ENCODE measurements at regions not wholly inside any gene's neighbourhood (a gene's known extent, or its start where the extent isn't known, plus 50 kb on each side); places are given as distances from the start of the nearest gene placed in this dataset.

DNA sequence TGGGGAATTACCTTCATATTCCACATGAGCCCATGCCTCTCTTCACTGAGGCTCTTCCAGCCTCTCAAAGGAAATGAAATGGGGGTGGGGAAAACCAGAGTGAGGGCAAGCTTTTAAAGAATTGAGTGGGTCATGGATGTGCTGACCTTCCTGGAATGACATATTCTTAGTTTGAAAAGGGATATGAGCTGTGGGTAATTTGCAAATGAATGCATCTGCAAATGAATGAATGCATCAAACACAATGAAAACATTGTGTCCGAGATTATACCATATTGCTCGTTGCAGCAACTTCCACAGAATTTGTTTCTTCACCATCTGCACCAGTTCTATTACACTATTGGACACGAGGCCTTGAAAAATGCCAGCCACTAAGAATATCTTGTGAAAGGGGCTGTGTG, 198.6 kb upstream of the CDH6 start:
- WGBS, 2 donors: 45 to 49% methylated on average over 3 of the region's 3 CpGs
- no peak for TF ChIP-seq POLR2A (IDR thresholded peaks at IDR 0.05)
- TF ChIP-seq, protein P1, sequence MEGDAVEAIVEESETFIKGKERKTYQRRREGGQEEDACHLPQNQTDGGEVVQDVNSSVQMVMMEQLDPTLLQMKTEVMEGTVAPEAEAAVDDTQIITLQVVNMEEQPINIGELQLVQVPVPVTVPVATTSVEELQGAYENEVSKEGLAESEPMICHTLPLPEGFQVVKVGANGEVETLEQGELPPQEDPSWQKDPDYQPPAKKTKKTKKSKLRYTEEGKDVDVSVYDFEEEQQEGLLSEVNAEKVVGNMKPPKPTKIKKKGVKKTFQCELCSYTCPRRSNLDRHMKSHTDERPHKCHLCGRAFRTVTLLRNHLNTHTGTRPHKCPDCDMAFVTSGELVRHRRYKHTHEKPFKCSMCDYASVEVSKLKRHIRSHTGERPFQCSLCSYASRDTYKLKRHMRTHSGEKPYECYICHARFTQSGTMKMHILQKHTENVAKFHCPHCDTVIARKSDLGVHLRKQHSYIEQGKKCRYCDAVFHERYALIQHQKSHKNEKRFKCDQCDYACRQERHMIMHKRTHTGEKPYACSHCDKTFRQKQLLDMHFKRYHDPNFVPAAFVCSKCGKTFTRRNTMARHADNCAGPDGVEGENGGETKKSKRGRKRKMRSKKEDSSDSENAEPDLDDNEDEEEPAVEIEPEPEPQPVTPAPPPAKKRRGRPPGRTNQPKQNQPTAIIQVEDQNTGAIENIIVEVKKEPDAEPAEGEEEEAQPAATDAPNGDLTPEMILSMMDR (IDR thresholded peaks at IDR 0.05): no peak
- intact Hi-C loops (cut with DNase I): no loop called here
- no peaks in the 10 kb centered on the region for H3K9me3 ChIP-seq
- H3K27ac ChIP-seq: no peak overlapping the region
- H3K4me3 ChIP-seq: no peak overlapping the region
- DNase-seq (no peak), ATAC-seq (no peak)
- no peaks in the 10 kb centered on the region for H3K27me3 ChIP-seq
- no peaks in the 10 kb centered on the region for H3K4me1 ChIP-seq
- H3K36me3 ChIP-seq (replicated peaks in 1 of 2; ENCODE audit: insufficient read depth in 1 of 2, low read depth in 2 of 2): no peaks in the 10 kb centered on the region

DNA sequence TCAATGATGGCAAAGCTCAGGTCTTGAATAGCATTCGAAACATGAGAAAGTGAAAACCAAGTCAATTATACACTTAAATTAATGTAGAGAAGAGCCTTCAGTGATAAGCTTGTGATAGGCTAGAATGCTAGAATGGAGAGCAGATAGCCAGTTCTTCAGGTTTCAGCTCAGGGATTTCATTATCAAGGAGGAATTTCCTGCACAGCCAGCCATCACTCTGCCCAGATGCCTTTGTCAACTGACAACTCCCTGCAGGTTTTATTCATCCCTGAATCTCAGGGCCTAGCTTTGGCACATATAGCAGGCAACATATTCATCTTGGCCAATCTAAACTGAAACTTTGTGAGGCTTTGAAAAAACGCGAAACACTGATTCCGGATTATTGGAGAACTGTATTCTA, 199.3 kb upstream of the CDH6 start:
- 73 to 74% methylated on average over 4 of the region's 4 CpGs for WGBS, 2 donors
- Histone ChIP-seq H3K36me3 (replicated peaks in 1 of 2; ENCODE audit: insufficient read depth in 1 of 2, low read depth in 2 of 2) (no peaks in the 10 kb centered on the region), H3K4me1 (no peaks in the 10 kb centered on the region), H3K9me3 (no peaks in the 10 kb centered on the region), H3K27ac (no peak overlapping the region), H3K27me3 (no peaks in the 10 kb centered on the region), H3K4me3 (no peak overlapping the region)
- ATAC-seq (no peak), DNase-seq (no peak)
- intact Hi-C loops (cut with DNase I): no loop called here
- TF ChIP-seq, protein P1 (IDR thresholded peaks at IDR 0.05): no peak
- no peak for TF ChIP-seq POLR2A (IDR thresholded peaks at IDR 0.05)

GRCh38 chr5:30991462-30991861, 202.0 kb upstream of the CDH6 start:
- no peaks in the 10 kb centered on the region for H3K9me3 ChIP-seq
- intact Hi-C loops (cut with DNase I): no loop called here
- no peak for ATAC-seq
- 49 to 66% methylated on average over 5 of the region's 5 CpGs for WGBS, 2 donors
- TF ChIP-seq, protein P1 (IDR thresholded peaks at IDR 0.05): no peak
- no peak for TF ChIP-seq POLR2A (IDR thresholded peaks at IDR 0.05)
- H3K4me1 ChIP-seq: no peaks in the 10 kb centered on the region
- no peaks in the 10 kb centered on the region for H3K27me3 ChIP-seq
- no peaks in the 10 kb centered on the region for H3K36me3 ChIP-seq (replicated peaks in 1 of 2; ENCODE audit: insufficient read depth in 1 of 2, low read depth in 2 of 2)
- H3K27ac ChIP-seq: no peak overlapping the region
- no peak overlapping the region for H3K4me3 ChIP-seq
- DNase-seq: no peak

DNA sequence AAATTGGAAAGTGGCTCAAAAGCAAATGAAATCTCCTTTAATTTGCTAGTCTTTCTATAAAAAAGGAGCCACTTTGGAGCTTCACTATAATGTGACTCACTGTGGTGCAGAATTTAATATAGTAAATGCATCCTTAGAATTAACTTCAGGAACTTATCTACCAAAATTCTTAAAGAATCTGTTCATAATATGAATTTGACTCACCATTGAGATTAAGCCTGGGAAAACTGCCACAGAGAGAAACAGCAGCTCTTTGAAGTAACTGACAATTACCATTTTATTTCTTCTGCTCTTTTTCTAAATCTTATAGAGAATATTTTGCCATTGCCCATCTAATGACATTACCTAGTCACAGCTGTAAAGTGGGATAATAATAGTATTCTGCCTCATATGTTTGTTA, 211.9 kb upstream of the CDH6 start:
- Histone ChIP-seq H3K36me3 (replicated peaks in 1 of 2; ENCODE audit: insufficient read depth in 1 of 2, low read depth in 2 of 2) (no peaks in the 10 kb centered on the region), H3K4me3 (no peak overlapping the region), H3K4me1 (no peaks in the 10 kb centered on the region), H3K9me3 (no peaks in the 10 kb centered on the region), H3K27me3 (no peaks in the 10 kb centered on the region), H3K27ac (no peak overlapping the region)
- DNase-seq: no peak
- TF ChIP-seq POLR2A (IDR thresholded peaks at IDR 0.05): no peak
- TF ChIP-seq, protein P1 (IDR thresholded peaks at IDR 0.05): no peak
- no peak for ATAC-seq
- intact Hi-C loops (cut with DNase I): no loop called here

DNA sequence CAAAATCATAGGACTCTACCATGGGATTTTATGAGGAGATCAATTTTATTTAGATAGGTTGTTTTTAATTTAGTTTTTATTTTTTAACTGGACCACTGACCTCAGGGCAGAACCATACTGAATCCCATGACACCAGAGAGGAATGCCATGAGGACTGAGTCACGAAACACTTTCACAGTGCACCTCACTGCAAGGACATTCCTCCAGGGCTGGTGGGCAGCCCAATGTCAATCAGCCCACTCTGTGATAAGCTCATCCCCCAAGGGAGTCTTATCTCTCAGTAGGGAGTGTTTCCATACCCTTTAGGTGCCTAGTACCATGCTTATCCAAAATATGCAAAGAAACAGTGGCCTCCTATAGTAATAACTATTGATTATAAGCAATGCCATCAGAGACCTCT, 224.5 kb upstream of the CDH6 start:
- Histone ChIP-seq H3K4me1 (no peaks in the 10 kb centered on the region), H3K9me3 (no peaks in the 10 kb centered on the region), H3K36me3 (replicated peaks in 1 of 2; ENCODE audit: insufficient read depth in 1 of 2, low read depth in 2 of 2) (no peaks in the 10 kb centered on the region), H3K27me3 (no peaks in the 10 kb centered on the region), H3K27ac (no peak overlapping the region), H3K4me3 (no peak overlapping the region)
- ATAC-seq: no peak
- no peak for DNase-seq
- intact Hi-C loops (cut with DNase I): no loop called here
- WGBS, 2 donors: 56 to 64% methylated on average over 1 of the region's 1 CpG
- no peak for TF ChIP-seq POLR2A (IDR thresholded peaks at IDR 0.05)
- TF ChIP-seq, protein P1 (IDR thresholded peaks at IDR 0.05): no peak

Measured in body of pancreas (tissue), 4 donors.